Activated naive CD4-positive, alpha-beta T cell (primary cell): ENCODE measurements at regions not wholly inside any gene's neighbourhood (a gene's known extent, or its start where the extent isn't known, plus 50 kb on each side); places are given as distances from the start of the nearest gene placed in this dataset.

Source experiments
- DNase-seq, 4 experiments: peaks; one replicate each; lab custom pipeline; 2025; lab: John Stamatoyannopoulos, UW

DNA sequence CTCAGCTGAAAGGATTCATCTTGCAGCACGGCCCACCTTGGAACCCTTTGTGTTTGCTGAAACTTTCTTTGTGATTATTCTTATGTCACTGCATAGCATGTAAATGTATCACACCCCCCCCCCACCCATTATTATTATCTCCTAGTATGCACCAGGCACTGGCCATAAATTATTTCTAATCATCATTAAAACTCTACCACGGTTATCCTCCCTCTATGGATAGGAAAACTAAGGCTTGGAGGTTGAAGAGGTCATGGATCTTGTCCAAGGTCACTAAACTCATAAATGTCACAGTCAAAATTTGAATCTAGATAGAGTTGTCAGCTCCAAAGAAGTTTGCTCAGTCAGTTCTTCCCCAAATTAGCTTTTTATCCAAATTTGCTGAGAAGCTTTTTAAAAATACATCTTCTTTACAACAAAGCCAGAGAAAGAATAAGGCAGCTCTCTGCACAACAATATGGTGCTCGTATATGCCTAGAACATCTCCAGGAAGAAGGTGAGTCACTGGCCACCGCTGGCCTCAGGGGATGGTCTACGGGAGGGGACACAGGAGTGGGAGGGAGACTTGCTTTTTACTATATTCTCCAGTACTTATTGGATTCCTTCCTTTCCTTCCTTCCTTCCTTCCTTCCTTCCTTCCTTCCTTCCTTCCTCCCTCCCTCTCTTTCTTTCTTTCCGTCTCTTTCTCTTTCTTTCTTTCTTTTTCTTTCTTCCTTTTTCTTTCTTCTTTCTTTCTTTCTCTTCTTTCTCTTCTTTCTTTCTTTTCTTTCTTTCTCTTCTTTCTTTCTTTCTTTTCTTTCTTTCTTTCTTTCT, 134.5 kb downstream of the VEGFA start:
- no peak for DNase-seq

- DNase-seq: no peak
Measured at GRCh38 chr6:43903739-43904290, 133.8 kb downstream of the VEGFA start.

DNA sequence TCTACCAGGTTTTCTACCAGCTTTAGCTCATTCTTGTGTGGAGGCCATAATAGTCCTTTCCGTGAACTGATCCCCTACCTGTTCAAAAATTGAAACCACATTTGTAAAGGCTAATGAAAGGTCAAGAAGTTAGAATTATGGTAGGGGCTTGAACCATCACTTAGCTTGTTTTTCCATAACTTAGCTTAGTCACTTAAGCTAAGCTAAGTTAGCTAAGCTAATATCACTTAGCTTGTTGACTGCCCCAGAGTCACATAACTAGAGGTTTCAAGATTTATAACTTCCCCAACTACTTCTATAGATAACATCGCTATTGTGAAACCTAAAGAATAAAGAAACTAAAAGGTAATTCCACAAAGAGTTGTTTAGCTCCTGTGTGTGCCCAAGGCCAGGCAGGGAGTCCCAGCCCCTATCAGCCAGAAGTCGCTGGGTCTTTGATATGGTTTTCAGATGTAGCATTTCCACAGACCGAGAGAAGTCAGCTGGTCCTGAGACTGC, 131.8 kb downstream of the VEGFA start:
- DNase-seq: no peak

DNA sequence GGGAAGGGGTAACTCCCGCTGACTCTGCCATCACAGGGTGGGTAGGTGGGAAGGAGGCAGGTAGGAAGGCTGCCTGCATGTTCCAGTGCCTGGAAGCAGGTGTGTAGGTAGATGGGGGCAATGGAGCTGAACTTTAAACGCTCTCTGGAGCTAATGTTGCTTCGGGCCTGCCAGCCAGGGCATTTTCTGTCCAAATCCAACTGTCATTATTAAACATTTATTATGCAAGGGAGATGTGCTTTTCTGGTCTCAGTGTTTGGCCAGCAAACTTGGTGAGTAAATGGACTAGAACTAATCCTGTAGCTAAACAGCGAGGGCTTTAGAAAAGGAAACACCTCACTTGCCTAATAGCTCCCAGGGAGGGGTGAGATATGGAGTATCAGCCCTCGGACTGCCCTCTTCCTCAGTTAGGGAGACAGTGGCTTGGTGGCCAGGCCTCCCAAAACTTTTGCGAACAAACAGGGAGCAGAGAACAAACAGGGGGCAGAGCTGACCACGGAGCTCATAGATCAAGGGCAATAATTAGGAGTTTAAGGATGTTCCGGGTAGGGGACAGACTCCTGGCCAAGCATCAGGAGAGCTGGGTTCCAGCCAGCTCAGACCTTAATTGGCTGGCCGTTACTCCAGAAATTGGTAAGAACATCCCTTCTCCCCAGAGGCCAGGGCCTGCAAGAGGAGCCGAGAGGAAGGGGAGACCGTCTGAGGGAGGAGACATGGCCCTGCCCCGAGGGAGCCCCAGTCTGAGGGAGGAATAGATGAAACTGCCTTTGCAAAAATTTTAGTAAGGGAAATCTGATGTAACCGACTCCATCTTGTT, 131.1 kb downstream of the VEGFA start:
- no peak for DNase-seq

- no peak for DNase-seq
Measured at GRCh38 chr6:43900560-43900915, 130.5 kb downstream of the VEGFA start.

DNA sequence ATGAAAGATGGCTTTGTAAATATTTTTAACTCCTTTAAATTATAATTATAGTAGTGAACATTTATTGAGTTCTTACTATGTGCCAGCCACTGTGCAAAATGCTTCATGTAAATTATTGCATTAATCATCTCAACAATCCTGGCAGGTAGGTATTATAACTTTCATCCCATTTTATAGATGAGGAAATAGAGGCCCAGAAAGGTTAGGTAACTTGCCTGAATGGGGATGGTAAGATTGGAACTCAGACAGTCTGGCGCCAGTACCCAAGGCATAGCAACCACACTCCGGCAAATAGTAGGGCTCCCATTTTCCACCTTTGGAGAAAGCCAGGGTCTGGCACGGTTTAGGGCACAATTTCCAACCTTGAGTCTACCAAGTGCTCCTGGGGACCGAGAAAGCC, 129.8 kb downstream of the VEGFA start:
- no peak for DNase-seq

DNA sequence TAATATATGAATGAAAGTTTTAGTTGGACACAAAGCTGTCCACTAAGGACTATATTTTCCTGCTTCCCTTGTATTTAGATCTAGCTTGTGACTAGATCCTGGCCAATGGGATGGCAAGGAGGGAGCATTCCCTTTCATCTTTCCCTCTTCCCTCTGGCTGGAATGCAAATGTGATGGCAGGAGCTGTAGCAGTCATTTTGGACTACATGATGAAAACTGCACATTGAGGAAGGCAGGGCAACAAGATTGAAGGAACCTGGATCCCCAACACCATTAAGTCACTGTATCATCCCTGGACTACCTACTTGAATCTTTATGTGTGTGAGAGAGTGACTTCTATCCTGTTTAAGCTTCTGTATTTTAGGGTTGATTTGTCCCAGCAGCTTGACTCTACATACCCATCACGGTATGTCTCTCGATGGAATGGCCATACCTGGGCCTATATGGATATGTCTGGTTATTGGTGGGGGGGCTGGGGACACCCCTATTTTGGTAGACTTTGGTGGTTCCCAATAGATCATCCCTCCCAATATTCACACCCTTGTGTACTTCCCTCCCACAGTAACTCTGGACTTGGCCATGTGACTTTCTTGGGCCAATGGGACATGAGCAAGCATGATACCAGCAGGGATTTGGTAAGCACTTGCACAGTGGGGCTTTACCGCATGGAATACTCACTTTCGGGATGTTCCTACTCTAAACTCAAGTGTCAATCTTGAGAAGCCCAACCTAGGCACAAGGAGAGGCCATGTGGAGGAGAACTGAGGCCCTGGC, 128.5 kb downstream of the VEGFA start:
- no peak for DNase-seq

DNA sequence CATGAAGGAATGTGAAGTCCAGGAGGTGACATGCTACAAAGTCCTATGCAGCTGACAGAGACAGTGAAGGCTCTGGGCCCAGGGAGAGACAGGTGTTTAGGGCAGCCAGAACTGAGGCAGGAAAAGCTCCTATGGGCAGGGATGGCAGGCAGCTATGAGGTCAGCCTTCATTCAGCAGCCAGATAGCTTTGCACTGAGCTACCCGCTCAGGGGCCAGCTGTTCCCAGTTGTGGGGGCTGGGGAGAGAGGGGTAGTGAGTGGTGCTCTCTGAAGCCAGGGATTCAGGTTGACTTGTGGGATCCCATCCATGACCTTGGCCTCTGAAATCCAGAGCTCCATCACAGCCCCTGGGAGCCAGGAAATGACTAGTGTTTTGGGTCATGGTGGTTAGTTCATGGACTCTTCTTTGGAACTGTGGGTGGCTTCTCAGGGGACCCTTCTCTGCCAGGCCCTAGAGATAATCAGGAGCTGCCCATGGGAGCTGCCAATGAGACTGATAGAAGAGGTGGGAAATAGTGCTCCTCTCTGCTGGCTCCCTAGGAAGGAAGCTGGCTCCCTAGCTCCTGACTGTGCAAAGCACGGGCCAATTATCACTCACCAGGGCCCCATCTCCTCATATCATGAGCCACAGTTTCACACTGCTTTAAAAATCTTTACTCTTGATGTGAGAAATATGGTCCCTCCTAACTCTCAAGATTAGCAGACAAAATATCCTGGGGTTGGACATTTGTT, 127.7 kb downstream of the VEGFA start:
- no peak for DNase-seq

- no peak for DNase-seq
Measured at GRCh38 chr6:43896329-43897255, 126.6 kb downstream of the VEGFA start.

GRCh38 chr6:43895656-43896328, 125.8 kb downstream of the VEGFA start:
- DNase-seq: no peak

DNA sequence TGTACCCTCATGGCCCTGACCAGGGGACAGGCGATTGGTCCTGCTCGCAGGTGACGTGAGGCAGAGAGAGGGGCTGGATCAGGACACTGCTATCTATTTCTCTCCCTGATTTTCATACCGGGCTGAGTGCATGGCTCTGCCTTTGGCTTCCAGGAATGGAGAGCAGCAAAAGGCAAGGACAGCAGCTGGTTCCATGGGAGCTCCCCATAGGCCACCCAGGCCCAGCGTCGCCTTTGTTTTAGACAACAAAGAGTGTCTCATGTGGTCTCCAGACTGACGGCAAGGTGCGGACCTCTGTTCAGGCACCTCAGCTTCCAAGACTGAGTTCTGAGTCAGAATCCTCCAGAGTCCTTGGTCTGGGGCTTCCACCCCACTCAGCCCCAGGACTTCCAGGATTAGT, 123.1 kb downstream of the VEGFA start:
- no peak for DNase-seq

DNA sequence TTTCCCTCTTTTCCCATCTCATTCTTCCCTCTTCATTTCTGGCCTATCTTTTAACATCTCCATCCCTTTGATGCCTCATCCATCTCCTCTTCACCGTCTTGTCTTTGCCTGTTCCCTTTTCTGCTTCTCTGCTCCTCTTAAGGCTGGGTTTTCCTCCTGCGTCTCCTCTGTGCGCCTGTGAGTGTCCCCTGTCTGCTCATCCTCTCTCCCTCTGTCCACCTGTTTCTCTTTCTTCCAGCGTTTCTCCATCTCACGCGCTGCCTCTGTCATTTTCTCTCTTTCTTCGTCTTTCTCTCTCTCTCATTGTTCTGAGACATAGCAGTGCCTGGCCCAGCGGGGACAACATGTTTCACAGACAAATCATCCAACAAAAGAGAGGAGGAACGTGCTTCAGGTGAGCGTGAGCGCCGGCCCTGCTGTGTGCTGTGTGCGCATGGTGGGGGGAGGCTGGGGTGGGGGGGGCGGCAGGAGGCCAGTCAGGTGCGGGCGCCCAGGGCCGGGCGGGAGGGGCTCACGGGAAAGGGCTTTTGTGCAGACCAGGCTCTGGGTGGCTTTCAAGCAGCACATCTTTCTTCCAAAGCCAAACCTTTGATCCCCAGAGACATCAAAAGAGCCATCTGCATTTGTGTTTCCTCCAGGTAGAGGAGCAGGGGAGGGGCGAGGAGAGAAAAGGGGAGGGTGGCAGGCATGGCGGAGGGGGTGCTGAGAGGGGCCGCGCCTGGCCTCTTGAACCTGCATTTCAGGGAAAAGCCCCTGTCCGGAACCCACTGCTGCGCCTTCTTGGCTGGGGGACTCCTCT, 121.3 kb downstream of the VEGFA start:
- no peak for DNase-seq

DNA sequence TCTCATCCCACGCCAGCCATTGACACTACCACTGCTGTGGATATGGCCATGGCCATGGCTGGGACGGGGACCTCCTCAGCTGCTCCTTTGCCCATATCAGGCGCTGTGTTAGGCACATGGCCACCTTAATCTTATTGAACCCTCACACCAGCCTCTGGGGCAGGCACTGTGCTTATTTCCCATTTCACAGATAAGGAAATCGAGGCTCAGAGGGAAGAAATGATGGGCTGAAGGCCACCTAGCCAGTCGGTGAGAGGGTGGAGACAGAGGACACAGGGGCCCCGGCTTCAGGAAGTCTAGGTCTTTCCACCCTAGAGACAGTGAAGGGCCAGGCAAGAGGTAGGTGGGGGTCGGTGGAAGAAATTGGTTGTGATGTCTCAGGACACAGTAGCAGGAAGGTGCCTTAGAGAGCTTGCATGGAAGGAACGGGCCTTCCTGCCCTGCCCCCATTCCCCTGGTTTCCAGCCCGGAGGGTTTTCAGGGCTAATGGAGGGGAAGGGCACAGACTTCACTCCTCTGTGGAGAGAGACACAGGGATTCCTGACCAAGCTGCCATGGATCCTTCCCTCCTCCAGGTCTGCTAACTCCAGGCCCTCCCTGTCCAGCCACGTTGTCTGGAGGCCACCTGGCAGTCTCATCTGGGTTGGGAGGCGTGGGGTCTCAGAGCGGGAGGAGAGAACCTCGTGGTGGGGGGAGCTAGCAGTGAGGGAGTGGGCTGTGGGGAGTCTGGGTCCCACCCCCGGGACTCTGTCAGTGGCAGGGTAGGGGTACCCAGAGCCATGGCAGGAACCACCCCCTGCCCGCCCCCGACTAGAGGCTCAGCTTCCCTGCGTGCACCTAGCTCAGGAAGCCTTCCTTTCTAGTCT, 120.4 kb downstream of the VEGFA start:
- no peak for DNase-seq

DNA sequence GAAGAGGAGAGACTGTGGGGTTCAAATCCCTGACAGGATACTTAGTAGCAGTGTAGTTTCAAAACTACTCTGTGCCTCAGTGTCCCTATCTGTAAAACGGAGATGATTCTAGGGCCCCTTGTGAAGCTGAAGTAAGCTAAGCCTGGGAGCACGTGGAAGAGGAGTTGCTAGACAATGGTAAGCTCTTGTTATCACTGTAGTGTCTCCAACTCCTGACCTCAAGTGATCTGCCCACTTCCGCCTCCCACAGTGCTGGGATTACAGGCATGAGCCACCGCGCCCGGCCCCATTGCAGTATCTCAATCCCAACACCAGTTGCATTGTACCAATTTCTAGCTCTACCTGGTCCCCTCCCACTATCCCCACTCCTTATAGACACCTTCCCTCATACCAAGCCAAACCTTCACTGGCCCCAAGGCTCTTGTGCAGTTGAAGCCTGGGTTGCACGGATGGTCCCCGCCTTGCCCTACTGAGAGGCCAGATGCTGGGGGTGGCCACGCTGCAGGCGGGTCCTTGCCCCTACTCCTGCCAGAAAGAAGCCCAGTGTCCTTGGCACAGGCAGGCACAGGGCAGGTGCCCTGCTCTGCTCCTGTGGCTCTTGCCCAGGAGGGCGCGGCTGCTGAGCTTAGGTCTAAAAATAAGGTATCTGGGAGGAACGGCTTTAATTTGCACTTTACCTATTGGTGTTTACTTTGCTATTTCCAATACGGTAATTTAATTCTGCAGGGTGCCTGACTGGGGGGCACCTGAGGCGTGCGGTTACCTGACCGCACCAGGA, 118.1 kb downstream of the VEGFA start:
- DNase-seq: no peak

DNA sequence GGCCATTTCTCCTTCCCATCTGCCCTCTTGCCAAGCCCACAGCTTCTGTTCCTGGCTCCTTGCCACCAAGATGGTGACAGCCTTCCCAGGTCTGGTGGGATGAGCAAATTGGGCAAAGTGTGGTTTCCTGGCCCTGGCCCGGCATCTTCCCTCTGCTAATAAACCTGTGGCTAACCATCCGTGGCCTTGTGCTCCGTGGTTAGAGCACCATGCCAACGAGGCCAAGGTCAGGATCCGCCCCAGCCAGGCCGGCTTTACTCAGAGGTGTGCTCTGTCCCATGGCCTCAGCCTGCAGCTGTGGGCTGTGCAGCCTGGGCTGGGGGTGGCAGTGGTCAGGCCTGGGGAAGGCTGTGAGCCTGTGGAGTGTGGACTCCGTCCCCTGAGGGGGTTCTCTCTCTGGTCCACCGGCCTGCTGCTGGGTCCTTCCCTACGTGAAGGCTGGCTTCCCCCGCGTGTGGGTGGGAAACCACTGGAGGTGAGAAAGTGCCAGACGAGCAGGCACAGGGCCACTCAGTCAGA, 117.4 kb downstream of the VEGFA start:
- DNase-seq: no peak

DNA sequence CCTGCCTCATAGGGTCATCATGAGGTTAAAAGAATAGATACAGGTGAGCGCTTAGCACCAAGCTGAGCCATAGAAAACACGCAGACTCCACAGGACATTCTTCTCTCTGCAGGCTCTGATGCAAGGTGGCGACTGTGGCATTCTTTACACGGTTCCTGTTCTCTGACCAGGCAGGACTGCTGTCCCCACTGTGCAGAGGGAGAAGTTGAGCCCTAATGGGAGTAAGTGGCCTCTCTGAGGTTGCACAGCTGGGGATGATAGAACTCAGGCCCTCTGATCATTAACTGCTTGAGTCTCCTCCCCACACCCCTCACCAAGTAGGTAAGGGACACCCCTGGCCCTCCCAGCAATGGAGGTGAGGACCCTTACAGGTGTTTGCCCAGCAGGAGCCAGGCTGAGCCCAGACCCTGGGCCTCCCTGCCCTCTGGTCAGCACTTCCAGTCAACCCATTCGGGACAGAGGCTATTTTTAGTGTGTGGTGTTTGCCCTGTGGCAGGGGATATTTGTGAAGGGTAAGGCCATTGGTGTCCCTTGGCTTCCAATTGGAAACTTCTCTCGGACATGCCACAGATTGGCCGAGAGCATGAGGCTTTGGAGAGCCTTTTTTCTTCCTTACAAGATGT, 116.8 kb downstream of the VEGFA start:
- DNase-seq: no peak
